Testis (tissue), 2 donors: ENCODE measurements at regions not wholly inside any gene's neighbourhood (a gene's known extent, or its start where the extent isn't known, plus 50 kb on each side); places are given as distances from the start of the nearest gene placed in this dataset.

ENCODE experiments used
- DNase-seq: peaks from one replicate; pipeline ENCODE4 v3.0.0-alpha.2; 2019
- H3K27ac ChIP-seq, 2 donors: fragments of 200-600 bp; sonication (generic); one replicate each; pipeline ENCODE4 v1.5.1; 2019
- H3K27me3 ChIP-seq: fragments of 200-600 bp; sonication (generic); one replicate; pipeline ENCODE4 v1.5.1; 2019
- H3K36me3 ChIP-seq: fragments of 200-600 bp; sonication (generic); one replicate; pipeline ENCODE4 v1.5.1; 2017; ENCODE audit warnings: low read depth; ENCODE audit errors: missing control alignments
- H3K4me1 ChIP-seq: fragments of 200-600 bp; sonication (generic); one replicate; pipeline ENCODE4 v1.5.1; 2019
- H3K4me3 ChIP-seq, 2 donors: fragments of 200-600 bp; sonication (generic); one replicate each; pipeline ENCODE4 v1.5.1; 2017 to 2019
- H3K9me3 ChIP-seq: fragments of 200-600 bp; sonication (generic); one replicate; pipeline ENCODE4 v1.5.1; 2017
- POLR2A ChIP-seq: fragments of 450-650 bp; IDR thresholded peaks from one replicate; pipeline ENCODE4 v1.6.1; 2017; ENCODE audit warnings: antibody characterized with exemption, mild to moderate bottlenecking, moderate library complexity
- WGBS, 2 donors: methylation state at CpG; one replicate each; pipeline ENCODE4 v1.1.5; 2018; 5-methylcytosine and 5-hydroxymethylcytosine counted together
- intact Hi-C: fragments of 100-400 bp; cut with DNase I; formaldehyde crosslinking; loops from one replicate; pipeline ENCODE4 v1.15.1; 2023; ENCODE audit warnings: low total_unique reads
- small RNA-seq, 2 donors: library from RNA; depleted of rRNA; stranded (forward); fragments of <200 nt; gene quantifications; one replicate each; pipeline ENCODE3, GENCODE V24; 2016
- TF ChIP-seq, protein P1 (sequence below), 3 experiments: fragments of 450-650 bp in 2 of 3; fragments of 200-600 bp in 1 of 3; sonication (generic) in 1 of 3; IDR thresholded peaks; one replicate each; pipeline ENCODE4 v1.5.1; 2016 to 2019; ENCODE audit warnings: antibody characterized with exemption in 3 of 3, mild to moderate bottlenecking in 2 of 3, moderate library complexity in 1 of 3

DNA sequence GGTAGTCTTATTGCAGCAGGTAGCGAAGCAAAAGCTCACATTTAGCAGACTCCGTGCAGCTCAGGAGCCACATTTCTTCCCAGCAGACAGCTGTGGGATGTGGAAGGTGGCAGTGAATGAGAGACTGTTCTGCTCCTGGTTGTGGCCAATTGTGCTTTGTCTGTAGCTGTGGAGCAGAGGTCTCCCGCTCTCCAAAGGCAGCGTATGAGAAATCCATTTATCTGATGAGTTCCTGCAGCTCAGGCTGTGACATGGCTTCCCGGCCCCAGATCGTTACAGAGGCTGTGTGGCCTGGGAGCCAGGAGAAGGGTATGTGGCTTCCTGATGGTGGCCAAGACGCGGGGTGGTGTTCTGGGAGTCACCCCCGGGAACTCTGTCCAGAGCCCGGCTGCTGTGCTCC is 64.5 kb upstream of the KIF16B start:
- intact Hi-C loops: no loop called here
- Histone ChIP-seq H3K4me3 (no peak overlapping the region), H3K27ac (no peak overlapping the region), H3K9me3 (no peaks in the 10 kb centered on the region), H3K4me1 (no peaks in the 10 kb centered on the region), H3K36me3 (no peaks in the 10 kb centered on the region), H3K27me3 (no peaks in the 10 kb centered on the region)
- DNase-seq: no peak
- 88 to 89% methylated on average over 7 to 10 of the region's 10 CpGs for WGBS, 2 donors
- TF ChIP-seq, protein P1, sequence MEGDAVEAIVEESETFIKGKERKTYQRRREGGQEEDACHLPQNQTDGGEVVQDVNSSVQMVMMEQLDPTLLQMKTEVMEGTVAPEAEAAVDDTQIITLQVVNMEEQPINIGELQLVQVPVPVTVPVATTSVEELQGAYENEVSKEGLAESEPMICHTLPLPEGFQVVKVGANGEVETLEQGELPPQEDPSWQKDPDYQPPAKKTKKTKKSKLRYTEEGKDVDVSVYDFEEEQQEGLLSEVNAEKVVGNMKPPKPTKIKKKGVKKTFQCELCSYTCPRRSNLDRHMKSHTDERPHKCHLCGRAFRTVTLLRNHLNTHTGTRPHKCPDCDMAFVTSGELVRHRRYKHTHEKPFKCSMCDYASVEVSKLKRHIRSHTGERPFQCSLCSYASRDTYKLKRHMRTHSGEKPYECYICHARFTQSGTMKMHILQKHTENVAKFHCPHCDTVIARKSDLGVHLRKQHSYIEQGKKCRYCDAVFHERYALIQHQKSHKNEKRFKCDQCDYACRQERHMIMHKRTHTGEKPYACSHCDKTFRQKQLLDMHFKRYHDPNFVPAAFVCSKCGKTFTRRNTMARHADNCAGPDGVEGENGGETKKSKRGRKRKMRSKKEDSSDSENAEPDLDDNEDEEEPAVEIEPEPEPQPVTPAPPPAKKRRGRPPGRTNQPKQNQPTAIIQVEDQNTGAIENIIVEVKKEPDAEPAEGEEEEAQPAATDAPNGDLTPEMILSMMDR (IDR thresholded peaks at IDR 0.05): no peak
- no peak for TF ChIP-seq POLR2A

DNA sequence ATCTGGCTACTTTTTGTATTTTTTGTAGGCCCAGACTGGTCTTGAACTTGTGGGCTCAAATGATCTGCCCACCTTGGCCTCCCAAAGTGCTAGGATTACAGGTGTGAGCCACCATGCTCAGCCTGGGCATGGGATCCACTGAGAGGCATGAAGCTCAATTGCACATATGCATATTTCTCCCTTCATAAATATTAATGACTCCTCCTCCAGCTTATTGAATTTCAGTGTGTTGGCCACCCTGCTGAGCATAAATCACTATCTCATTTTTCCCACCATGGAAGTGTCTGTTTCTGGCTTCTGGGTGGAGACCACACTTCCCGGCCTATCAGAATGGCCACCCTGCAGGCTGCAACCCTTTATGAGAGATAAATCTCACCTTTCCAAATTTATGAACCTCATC is 53.6 kb upstream of the KIF16B start:
- Histone ChIP-seq H3K36me3 (no peaks in the 10 kb centered on the region), H3K4me3 (no peak overlapping the region), H3K9me3 (no peaks in the 10 kb centered on the region), H3K27me3 (no peaks in the 10 kb centered on the region), H3K4me1 (no peaks in the 10 kb centered on the region), H3K27ac (no peak overlapping the region)
- DNase-seq: no peak
- WGBS, 2 donors: 85 to 94% methylated on average over 1 of the region's 1 CpG
- TF ChIP-seq, protein P1 (IDR thresholded peaks at IDR 0.05): no peak
- TF ChIP-seq POLR2A: no peak
- intact Hi-C loops: no loop called here

DNA sequence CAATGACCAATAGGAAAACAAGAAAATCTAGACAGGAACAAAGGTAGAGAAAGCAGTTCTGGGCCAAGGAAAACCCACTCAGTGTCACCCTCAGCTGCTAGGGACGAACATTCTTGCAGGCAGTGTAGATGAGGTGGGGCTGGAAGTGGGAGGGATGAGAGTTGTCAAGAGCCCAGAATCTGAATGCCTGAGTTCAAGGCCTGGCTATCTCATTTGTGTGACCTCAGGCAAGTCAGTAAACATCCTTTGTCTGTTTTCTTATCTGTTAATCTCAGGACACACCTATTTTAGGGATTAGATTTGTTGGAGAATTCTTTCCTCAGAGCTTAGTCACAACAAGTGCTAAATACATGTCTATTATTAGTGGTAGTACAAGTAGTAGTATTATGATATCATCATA is 50.9 kb upstream of the KIF16B start:
- no peaks in the 10 kb centered on the region for H3K36me3 ChIP-seq
- 64 to 84% methylated on average over 1 of the region's 1 CpG for WGBS, 2 donors
- H3K9me3 ChIP-seq: no peaks in the 10 kb centered on the region
- no peak overlapping the region for H3K27ac ChIP-seq
- no peak for TF ChIP-seq POLR2A
- intact Hi-C loops: no loop called here
- H3K4me1 ChIP-seq: no peaks in the 10 kb centered on the region
- H3K27me3 ChIP-seq: no peaks in the 10 kb centered on the region
- no peak overlapping the region for H3K4me3 ChIP-seq
- DNase-seq: no peak

Small RNA genes in the stretch of these regions (small RNA-seq; reads per million reads assigned to genes)
- 0 reads per million in 2 donors for gene RF00019
